HG03159 (cell line): ENCODE measurements at regions not wholly inside any gene's neighbourhood (a gene's known extent, or its start where the extent isn't known, plus 50 kb on each side); places are given as distances from the start of the nearest gene placed in this dataset.

ENCODE experiments used
- ATAC-seq: cut with Tn5 transposase; IDR thresholded peaks from one replicate; pipeline ENCODE4 v1.9.1; 2021; ENCODE audit warnings: mild to moderate bottlenecking, moderate library complexity; ENCODE audit not compliant: unreplicated experiment

DNA sequence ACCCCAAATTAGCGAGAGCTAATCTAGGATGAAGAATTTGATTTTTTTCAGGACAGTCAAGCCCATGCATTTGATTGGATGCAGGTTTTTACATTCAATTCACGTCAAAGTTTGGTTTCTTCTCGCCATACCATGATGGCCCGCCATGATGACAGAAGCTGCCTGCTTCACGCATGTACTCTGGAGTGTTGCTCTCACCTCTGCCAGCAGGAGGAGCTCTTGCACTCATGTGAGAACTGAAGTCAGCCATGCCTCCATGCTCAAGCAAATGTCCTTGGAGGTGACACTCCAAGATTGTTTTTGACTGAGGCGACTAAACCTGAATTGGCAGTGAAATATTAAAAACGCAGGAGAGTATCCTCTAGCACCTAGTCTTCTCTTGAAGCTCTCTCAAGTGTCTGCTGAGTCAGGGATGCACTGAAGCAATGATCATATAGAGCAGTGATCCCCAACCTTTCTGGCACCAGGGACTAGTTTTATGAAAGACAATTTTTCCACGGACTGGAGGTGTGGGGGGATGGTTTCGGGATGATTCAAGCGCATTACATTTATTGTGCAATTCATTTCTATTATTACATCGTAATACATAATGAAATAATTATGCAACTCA, 120.9 kb downstream of the SAMMSON start:
- ATAC-seq, result peak; percentile 99

DNA sequence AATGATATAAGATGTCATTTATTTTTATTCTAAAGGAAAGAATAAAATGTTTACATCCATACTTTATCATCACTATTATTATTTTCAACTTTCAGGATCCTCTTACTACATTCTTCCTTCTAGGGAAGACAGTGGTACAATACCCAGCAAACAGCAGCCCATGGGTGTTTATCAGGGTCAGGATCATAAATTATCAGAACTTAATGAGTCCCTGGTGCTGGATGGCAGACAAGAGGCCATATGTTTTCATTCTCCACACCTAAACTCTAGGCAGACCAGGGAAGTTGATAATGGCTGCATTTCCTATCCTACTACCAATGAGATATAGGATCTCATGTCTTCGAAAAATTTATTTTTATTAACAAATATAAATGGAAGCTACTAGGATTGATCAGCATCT, 127.7 kb downstream of the SAMMSON start:
- no peak for ATAC-seq

DNA sequence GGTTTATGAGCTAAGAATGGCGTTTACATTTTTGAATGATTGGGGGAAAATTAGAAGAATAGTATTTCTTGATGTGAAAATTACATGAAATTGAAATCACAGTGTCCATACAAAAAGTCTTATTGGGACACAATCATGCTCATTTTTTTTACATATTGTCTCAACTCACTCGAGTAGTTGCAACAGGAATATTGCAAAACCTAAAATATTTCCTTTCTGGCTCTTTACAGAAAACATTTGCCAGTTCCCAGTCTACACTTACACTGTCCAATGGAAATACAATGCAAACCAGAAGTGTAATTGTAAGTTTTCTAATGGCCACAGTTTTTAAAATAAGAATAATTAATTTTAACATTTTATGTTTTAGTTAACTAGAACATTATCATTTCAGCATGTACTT, 137.8 kb downstream of the SAMMSON start:
- no peak for ATAC-seq

DNA sequence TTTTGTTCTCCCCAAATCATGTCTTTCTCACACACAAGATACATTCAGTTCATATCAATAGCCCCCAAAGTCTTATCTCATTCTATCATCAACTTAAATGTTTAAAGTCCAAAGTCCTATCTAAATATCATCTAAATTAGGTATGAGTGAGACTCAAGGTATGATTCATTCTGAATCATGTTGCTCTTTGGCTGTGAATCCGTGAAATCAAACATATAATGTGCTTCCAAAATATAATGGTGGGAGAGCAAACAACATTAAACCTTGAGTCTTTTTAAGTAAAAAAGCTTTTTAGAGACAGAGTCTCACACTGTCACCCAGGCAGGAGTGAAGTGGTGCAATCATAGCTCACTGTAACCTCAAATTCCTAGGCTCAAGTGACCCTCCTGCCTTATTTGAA, 139.1 kb downstream of the SAMMSON start:
- no peak for ATAC-seq
